OCI-LY7 (cell line): ENCODE measurements at regions not wholly inside any gene's neighbourhood (a gene's known extent, or its start where the extent isn't known, plus 50 kb on each side); places are given as distances from the start of the nearest gene placed in this dataset.

Source experiments
- BruUV-seq: library from RNA; stranded (reverse); fragments of 400-500 nt; replicated peaks from 2 replicates; lab custom pipeline; 2021; lab: Mats Ljungman, UMichigan
- CTCF ChIA-PET: fragments of 300-600 bp; sonication (Branson Sonifier 250); formaldehyde crosslinking; loops from one replicate; lab custom pipeline; 2022; ENCODE audit warnings: antibody characterized with exemption; ENCODE audit not compliant: unreplicated experiment; lab: Charles Lee
- POLR2A ChIA-PET: fragments of 300-600 bp; sonication (Branson Sonifier 250); formaldehyde crosslinking; loops from one replicate; lab custom pipeline; 2022; ENCODE audit warnings: antibody characterized with exemption; lab: Charles Lee
- DNase-seq: peaks from one replicate; pipeline ENCODE4 v3.0.0-alpha.2; 2015; ENCODE audit warnings: low spot score
- H2AFZ ChIP-seq: fragments of 200-600 bp; sonication (generic), shearing (Covaris generic); 2 replicates; pipeline ENCODE4 v1.6.1; 2014; ENCODE audit warnings: mild to moderate bottlenecking, antibody characterized with exemption, low read length, moderate library complexity
- H3K27ac ChIP-seq: fragments of 200-600 bp; sonication (generic); 2 replicates; pipeline ENCODE4 v1.5.1; 2014; ENCODE audit warnings: mixed run types, low read depth, mild to moderate bottlenecking, moderate library complexity, low read length, inconsistent platforms; ENCODE audit not compliant: poor library complexity, severe bottlenecking
- H3K36me3 ChIP-seq: fragments of 200-600 bp; sonication (generic); 2 replicates; pipeline ENCODE4 v1.6.1; 2014; ENCODE audit warnings: mild to moderate bottlenecking, antibody characterized with exemption, low read length, moderate library complexity, mixed read lengths; ENCODE audit not compliant: insufficient read depth
- H3K4me1 ChIP-seq: fragments of 200-600 bp; sonication (generic); 2 replicates; pipeline ENCODE4 v1.5.1; 2014; ENCODE audit warnings: mild to moderate bottlenecking, low read length; ENCODE audit not compliant: insufficient read depth, poor library complexity, severe bottlenecking
- H3K4me2 ChIP-seq: fragments of 200-600 bp; sonication (generic); 2 replicates; pipeline ENCODE4 v1.6.1; 2014; ENCODE audit warnings: mild to moderate bottlenecking, low read length
- H3K4me3 ChIP-seq: fragments of 200-600 bp; sonication (generic); 2 replicates; pipeline ENCODE4 v1.5.1; 2014; ENCODE audit warnings: mild to moderate bottlenecking, low read depth, low read length; ENCODE audit not compliant: poor library complexity, severe bottlenecking
- H3K79me2 ChIP-seq: fragments of 200-600 bp; sonication (generic); 2 replicates; pipeline ENCODE4 v1.6.1; 2016; ENCODE audit warnings: low read depth, mild to moderate bottlenecking, low read length, moderate library complexity, mixed read lengths; ENCODE audit not compliant: insufficient read depth
- H3K9me2 ChIP-seq: fragments of 200-600 bp; sonication (generic); 2 replicates; pipeline ENCODE4 v1.6.1; 2016; ENCODE audit warnings: mild to moderate bottlenecking, low read length, mixed read lengths; ENCODE audit not compliant: insufficient read depth
- H3K9me3 ChIP-seq: fragments of 200-600 bp; sonication (generic); 2 replicates; pipeline ENCODE4 v1.6.1; 2014; ENCODE audit warnings: mild to moderate bottlenecking, mixed run types, low read length, mixed read lengths
- H4K20me1 ChIP-seq: fragments of 200-600 bp; sonication (generic); 2 replicates; pipeline ENCODE4 v1.6.1; 2014; ENCODE audit warnings: mild to moderate bottlenecking, antibody characterized with exemption, low read length, moderate library complexity, mixed read lengths; ENCODE audit not compliant: insufficient read depth
- EZH2phosphoT487 ChIP-seq: fragments of 200-600 bp; sonication (generic); IDR thresholded peaks from 2 replicates; pipeline ENCODE4 v1.6.1; 2018; ENCODE audit warnings: low read depth, borderline replicate concordance, mild to moderate bottlenecking, mixed run types, antibody characterized with exemption, low read length, moderate library complexity, mixed read lengths
- intact Hi-C: fragments of 100-400 bp; cut with micrococcal nuclease; formaldehyde crosslinking; loops from one replicate; pipeline ENCODE4 v1.10.0; 2022; ENCODE audit not compliant: unreplicated experiment
- TF ChIP-seq, protein P1 (sequence below): fragments of 200-600 bp; sonication (generic); conservative IDR thresholded peaks from 2 replicates; pipeline ENCODE4 v1.5.1; 2014; ENCODE audit warnings: mild to moderate bottlenecking, antibody characterized with exemption, low read length, moderate library complexity, mixed read lengths

DNA sequence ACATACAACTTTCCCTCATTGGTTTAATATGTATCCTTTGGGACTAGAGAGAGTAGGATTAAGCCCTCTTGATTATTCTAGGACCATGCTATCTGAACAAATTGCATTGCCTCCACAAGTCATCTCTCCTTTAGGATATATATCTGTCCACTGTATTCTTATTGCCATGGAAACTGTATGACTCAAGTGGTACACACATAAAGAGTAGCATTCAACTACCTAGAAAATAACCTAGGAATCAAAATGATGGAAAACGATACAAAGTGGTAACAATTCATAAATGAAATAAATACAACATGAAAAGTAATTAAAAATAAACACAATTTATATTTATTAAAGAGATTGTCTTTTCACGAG is 212.1 kb upstream of the P2RY1 start:
- Histone ChIP-seq H3K36me3 (no peaks in the 10 kb centered on the region), H3K9me3 (no peaks in the 10 kb centered on the region), H3K4me2 (no peak overlapping the region), H2AFZ (no peak overlapping the region), H3K79me2 (no peaks in the 10 kb centered on the region), H3K27ac (no peak overlapping the region), H3K9me2 (no peaks in the 10 kb centered on the region), H3K4me3 (no peak overlapping the region), H4K20me1 (no peaks in the 10 kb centered on the region), H3K4me1 (no peaks in the 10 kb centered on the region)
- ChIA-PET POLR2A (no interaction called here), CTCF (no interaction called here)
- TF ChIP-seq EZH2phosphoT487, result no peak
- TF ChIP-seq, protein P1, sequence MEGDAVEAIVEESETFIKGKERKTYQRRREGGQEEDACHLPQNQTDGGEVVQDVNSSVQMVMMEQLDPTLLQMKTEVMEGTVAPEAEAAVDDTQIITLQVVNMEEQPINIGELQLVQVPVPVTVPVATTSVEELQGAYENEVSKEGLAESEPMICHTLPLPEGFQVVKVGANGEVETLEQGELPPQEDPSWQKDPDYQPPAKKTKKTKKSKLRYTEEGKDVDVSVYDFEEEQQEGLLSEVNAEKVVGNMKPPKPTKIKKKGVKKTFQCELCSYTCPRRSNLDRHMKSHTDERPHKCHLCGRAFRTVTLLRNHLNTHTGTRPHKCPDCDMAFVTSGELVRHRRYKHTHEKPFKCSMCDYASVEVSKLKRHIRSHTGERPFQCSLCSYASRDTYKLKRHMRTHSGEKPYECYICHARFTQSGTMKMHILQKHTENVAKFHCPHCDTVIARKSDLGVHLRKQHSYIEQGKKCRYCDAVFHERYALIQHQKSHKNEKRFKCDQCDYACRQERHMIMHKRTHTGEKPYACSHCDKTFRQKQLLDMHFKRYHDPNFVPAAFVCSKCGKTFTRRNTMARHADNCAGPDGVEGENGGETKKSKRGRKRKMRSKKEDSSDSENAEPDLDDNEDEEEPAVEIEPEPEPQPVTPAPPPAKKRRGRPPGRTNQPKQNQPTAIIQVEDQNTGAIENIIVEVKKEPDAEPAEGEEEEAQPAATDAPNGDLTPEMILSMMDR, result no peak
- intact Hi-C loops, result no loop called here
- no TSS peak for BruUV-seq
- no peak for DNase-seq

DNA sequence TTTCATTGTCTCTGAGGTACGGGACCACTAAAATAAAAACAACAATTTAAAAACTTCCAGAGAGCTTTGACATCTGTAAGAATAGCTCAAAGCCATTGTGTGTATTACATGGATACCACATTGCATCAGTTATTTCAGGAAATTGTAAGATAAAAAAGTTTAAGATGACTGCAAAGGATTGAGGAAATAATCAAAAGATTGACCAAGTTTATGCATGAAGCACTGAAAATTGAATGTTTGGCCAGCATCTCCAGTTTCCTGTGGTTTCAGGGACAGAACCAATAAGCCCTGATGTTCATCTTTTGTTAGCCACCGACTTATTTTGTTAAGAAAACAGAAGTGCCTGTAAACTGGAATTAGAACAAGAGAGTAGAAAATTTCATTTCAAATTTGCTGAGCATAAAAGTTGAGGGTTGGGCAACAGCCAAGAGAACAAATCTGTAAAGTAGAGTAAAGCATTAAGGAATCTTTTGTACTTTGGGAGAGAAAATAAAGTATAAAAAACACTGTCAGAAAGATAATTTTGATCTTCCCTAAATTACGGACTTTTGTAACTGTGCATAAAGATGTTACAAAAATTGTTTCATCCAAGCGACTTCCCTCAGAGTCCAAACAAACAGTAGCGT is 211.5 kb upstream of the P2RY1 start:
- Histone ChIP-seq H3K4me1 (no peaks in the 10 kb centered on the region), H3K36me3 (no peaks in the 10 kb centered on the region), H3K4me2 (no peak overlapping the region), H3K79me2 (no peaks in the 10 kb centered on the region), H3K9me2 (no peaks in the 10 kb centered on the region), H3K27ac (no peak overlapping the region), H4K20me1 (no peaks in the 10 kb centered on the region), H3K9me3 (no peaks in the 10 kb centered on the region), H3K4me3 (no peak overlapping the region), H2AFZ (no peak overlapping the region)
- no TSS peak for BruUV-seq
- POLR2A ChIA-PET, result interaction anchor here (0.6 kb wide), 1 partner anchor 79 kb away, joined by 6 read pairs; no protein-coding TSS in a partner anchor
- CTCF ChIA-PET, result no interaction called here
- intact Hi-C loops, result no loop called here
- no peak for DNase-seq
- no peak for TF ChIP-seq EZH2phosphoT487
- TF ChIP-seq, protein P1, result no peak

DNA sequence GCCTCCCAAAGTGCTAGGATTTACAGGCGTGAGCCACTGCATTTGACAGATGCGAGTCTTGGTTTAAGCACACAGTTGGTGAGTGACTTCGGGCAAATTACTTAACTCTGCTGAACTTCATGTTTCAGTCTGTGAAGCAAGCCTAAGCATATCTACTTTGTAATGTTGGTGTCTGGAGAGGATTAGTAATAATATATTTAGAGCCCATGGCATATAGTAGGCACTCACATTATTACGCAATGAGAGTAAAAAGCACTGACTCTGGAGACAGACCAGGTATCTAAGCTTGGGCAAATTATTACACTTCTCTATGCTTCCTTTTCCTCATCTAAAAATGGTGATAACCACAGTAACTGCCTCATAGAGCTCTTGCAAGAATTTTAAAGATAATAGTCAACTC is 208.7 kb upstream of the P2RY1 start:
- CTCF ChIA-PET, result no interaction called here
- POLR2A ChIA-PET, result interaction anchor here (1.1 kb wide), 1 partner anchor 12 kb away, joined by 4 read pairs; no protein-coding TSS in a partner anchor

More for the DNA sequence above, 208.7 kb upstream of the P2RY1 start:
- H3K27ac ChIP-seq, result no peak overlapping the region
- no peaks in the 10 kb centered on the region for H3K36me3 ChIP-seq
- H2AFZ ChIP-seq, result no peak overlapping the region
- no peak overlapping the region for H3K4me3 ChIP-seq
- no peaks in the 10 kb centered on the region for H3K9me3 ChIP-seq
- intact Hi-C loops, result no loop called here
- no peak for DNase-seq
- no peaks in the 10 kb centered on the region for H4K20me1 ChIP-seq
- no peak overlapping the region for H3K4me2 ChIP-seq
- no peak for TF ChIP-seq EZH2phosphoT487
- TF ChIP-seq, protein P1, result no peak
- H3K79me2 ChIP-seq, result no peaks in the 10 kb centered on the region
- H3K9me2 ChIP-seq, result no peaks in the 10 kb centered on the region
- no peaks in the 10 kb centered on the region for H3K4me1 ChIP-seq
- BruUV-seq, result no TSS peak
